ENCODE measurements at regions not wholly inside any gene's neighbourhood (a gene's known extent, or its start where the extent isn't known, plus 50 kb on each side); places are given as distances from the start of the nearest gene placed in this dataset.

DNA sequence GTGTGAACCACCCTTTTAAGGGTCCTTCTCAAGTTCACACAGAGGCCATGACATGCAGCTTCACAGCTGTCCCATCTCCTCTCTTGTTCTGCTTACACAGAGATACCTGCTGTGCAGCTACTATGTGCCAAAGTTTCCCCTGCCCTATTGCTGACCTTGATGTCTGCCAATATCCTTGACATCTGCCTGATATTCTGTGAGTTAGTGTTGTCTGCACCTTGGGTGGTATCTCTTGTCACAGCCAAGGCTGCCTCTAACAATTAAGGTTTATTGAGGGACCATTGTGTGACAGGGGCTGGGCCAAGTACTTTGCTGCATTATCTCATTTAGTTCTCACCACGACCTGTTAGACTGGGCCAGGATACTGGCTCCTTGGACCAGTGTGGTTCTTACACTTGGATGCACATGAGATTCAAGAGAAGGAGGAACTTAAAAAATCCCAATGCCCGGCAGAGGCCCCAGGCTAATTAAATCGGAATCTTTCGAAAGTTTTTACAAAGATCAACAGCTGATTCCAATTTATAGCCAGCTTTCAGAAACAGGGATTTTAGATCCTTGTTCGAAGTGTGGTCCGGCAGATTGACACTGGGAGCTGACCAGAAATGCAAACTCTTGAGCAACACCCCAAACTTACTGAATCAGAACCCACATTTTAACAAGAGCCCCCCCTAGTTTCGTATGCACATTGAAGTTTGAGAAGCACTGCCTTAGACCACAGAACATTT lies 178.6 kb downstream of the SATB1 start:
- Mint-ChIP-seq H3K4me1 (ENCODE audit: low read depth) (peaks cover 3% of the 10 kb centered on the region), H3K27me3 (peaks cover 3% of the 10 kb centered on the region), H3K4me3 (no peak overlapping the region), H3K36me3 (ENCODE audit: low read depth) (no peaks in the 10 kb centered on the region), H3K27ac (no peak overlapping the region), H3K9me3 (no peaks in the 10 kb centered on the region)
- DNase-seq: no peak

DNA sequence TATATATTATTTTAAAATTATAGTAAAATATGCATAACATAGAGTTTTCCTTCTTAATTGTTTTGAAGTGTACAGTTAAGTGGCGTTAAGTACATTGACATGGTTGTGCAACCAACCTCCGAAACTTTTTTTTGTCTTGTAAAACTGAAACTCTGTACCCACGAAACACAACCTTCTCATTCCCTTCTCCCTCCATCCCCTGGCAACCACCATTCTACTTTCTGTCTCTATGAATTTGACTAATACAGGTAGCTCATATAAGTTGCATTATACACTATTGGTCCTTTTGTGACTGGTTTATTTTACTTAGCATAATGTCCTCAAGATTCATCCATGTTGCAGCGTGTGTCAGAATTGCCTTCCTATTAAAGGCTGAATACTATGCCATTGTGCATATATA lies 179.4 kb downstream of the SATB1 start:
- H3K4me1 Mint-ChIP-seq (ENCODE audit: low read depth): peaks cover 3% of the 10 kb centered on the region
- no peak for DNase-seq
- no peaks in the 10 kb centered on the region for H3K9me3 Mint-ChIP-seq
- H3K27ac Mint-ChIP-seq: no peak overlapping the region
- H3K4me3 Mint-ChIP-seq: no peak overlapping the region
- peaks cover 3% of the 10 kb centered on the region for H3K27me3 Mint-ChIP-seq
- H3K36me3 Mint-ChIP-seq (ENCODE audit: low read depth): no peaks in the 10 kb centered on the region

DNA sequence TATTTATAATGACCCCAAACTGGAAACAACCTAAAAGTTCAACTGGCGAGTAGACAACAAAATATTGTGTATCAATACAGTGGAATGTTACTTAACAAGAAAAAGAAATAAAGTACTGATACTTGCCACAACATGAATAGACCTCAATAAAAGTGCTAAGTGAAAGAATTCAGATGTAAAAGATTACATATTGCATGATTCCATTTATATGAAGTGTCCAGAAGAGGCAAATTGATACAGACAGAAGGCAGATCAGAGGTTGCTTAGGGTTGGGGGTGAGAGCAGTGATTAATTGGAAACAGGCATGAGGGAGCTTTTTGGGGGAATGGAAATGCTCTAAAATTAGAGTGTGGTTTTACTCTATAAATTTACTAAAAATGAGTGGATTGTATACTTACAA lies 183.3 kb downstream of the SATB1 start:
- no peak overlapping the region for H3K27ac Mint-ChIP-seq
- H3K9me3 Mint-ChIP-seq: no peaks in the 10 kb centered on the region
- peaks cover 8% of the 10 kb centered on the region for H3K27me3 Mint-ChIP-seq
- H3K36me3 Mint-ChIP-seq (ENCODE audit: low read depth): no peaks in the 10 kb centered on the region
- peaks cover 18% of the 10 kb centered on the region for H3K4me1 Mint-ChIP-seq (ENCODE audit: low read depth)
- no peak for DNase-seq
- no peak overlapping the region for H3K4me3 Mint-ChIP-seq

DNA sequence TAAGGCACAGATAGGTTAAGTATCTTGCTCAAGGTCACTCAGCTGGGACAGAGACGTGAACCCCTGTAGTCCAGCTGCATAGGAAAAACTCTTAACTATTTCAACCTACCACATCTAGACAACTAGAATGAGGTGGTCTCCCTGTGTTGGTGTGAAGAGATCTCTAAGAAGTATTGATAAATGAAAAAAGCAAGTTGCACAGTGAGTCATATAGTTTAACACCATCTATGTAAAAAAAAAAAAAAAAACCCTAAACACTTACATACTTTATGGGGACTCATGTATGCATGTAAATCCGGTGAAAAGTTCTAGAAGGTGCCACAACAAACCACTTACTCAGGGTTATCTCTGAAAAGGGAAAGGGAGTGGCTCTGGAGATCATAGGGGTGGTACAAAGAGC lies 185.5 kb downstream of the SATB1 start:
- H3K4me3 Mint-ChIP-seq: no peak overlapping the region
- no peak overlapping the region for H3K27ac Mint-ChIP-seq
- no peaks in the 10 kb centered on the region for H3K9me3 Mint-ChIP-seq
- H3K4me1 Mint-ChIP-seq (ENCODE audit: low read depth): peaks cover 17% of the 10 kb centered on the region
- no peaks in the 10 kb centered on the region for H3K36me3 Mint-ChIP-seq (ENCODE audit: low read depth)
- DNase-seq: no peak
- H3K27me3 Mint-ChIP-seq: peaks cover 14% of the 10 kb centered on the region

- H3K27ac Mint-ChIP-seq: no peak overlapping the region
- no peaks in the 10 kb centered on the region for H3K36me3 Mint-ChIP-seq (ENCODE audit: low read depth)
- H3K9me3 Mint-ChIP-seq: no peaks in the 10 kb centered on the region
- no peak overlapping the region for H3K4me3 Mint-ChIP-seq
- peaks cover 14% of the 10 kb centered on the region for H3K27me3 Mint-ChIP-seq
- peaks cover 17% of the 10 kb centered on the region for H3K4me1 Mint-ChIP-seq (ENCODE audit: low read depth)
- no peak for DNase-seq
Observed at GRCh38 chr3:18238746-18239331, 186.3 kb downstream of the SATB1 start.

DNA sequence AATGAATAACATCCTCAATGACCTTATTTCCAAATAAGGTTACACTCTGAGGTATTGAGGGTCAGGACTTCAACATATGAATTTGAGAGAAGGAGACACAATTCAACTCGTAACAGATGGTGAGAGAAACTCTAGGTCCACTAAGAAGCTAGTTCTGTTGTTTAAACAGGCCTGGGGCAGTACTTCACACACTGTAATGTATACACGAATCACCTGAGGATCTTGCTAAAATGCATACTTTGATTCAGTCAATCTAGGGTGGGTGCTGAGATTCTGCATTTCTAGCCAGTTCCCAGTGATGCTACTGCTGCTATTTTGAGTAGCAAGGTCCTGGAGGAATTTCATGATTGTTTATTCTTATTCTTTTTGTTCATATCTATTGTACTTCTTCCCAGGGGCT lies 186.8 kb downstream of the SATB1 start:
- DNase-seq: no peak
- Mint-ChIP-seq H3K9me3 (no peaks in the 10 kb centered on the region), H3K4me1 (ENCODE audit: low read depth) (peaks cover 17% of the 10 kb centered on the region), H3K36me3 (ENCODE audit: low read depth) (no peaks in the 10 kb centered on the region), H3K27me3 (peaks cover 18% of the 10 kb centered on the region), H3K4me3 (no peak overlapping the region), H3K27ac (no peak overlapping the region)

GRCh38 chr3:18237251-18238005 lies 187.7 kb downstream of the SATB1 start:
- Mint-ChIP-seq H3K4me3 (no peak overlapping the region), H3K27me3 (peaks cover 24% of the 10 kb centered on the region), H3K27ac (no peak overlapping the region), H3K9me3 (no peaks in the 10 kb centered on the region), H3K36me3 (ENCODE audit: low read depth) (no peaks in the 10 kb centered on the region), H3K4me1 (ENCODE audit: low read depth) (peaks cover 17% of the 10 kb centered on the region)
- DNase-seq: no peak

- H3K4me1 Mint-ChIP-seq (ENCODE audit: low read depth): peaks cover 17% of the 10 kb centered on the region
- no peaks in the 10 kb centered on the region for H3K9me3 Mint-ChIP-seq
- no peaks in the 10 kb centered on the region for H3K36me3 Mint-ChIP-seq (ENCODE audit: low read depth)
- no peak overlapping the region for H3K27ac Mint-ChIP-seq
- H3K4me3 Mint-ChIP-seq: no peak overlapping the region
- peaks cover 24% of the 10 kb centered on the region for H3K27me3 Mint-ChIP-seq
- DNase-seq: no peak
Observed at GRCh38 chr3:18236726-18237125, 188.4 kb downstream of the SATB1 start.

- no peak for DNase-seq
- no peaks in the 10 kb centered on the region for H3K36me3 Mint-ChIP-seq (ENCODE audit: low read depth)
- no peak overlapping the region for H3K27ac Mint-ChIP-seq
- no peaks in the 10 kb centered on the region for H3K9me3 Mint-ChIP-seq
- no peak overlapping the region for H3K4me3 Mint-ChIP-seq
- H3K27me3 Mint-ChIP-seq: peaks cover 24% of the 10 kb centered on the region
- H3K4me1 Mint-ChIP-seq (ENCODE audit: low read depth): peaks cover 17% of the 10 kb centered on the region
Observed at GRCh38 chr3:18234717-18235335, 190.3 kb downstream of the SATB1 start.

DNA sequence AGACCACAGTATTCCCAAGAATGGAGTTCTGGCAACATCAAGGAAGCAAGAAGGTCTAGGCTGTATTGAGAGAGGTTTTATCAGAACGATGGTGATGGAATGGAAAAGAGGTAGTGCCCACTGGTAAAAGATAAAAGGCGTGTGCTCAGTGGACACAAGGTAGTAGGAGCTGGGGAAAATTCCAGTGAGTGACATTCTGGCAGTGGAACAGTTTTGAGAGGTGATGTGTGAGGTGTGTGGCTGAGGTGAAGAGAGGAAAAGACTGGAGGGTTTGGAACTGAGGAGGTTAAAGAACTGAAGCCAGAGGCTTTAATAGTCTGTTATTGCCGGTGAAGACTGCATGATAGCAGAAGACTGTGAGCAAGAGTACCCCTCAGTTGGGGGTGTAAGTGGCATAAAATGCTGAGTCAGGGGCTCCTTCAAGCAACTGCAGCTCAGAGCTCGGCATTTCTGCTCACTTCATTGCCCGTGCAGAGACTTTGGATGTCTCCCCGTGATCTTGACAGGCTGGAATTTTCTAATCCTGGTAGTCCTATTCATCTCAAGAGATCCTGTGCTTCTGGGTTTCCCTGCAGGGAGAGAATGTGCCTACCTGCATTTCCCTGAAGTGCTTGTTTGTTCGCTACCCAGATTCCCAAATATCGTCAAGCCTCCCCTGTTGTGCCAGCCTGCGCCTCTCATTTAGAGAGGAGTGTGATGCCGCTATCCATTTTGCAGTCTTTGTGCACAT lies 191.0 kb downstream of the SATB1 start:
- no peaks in the 10 kb centered on the region for H3K9me3 Mint-ChIP-seq
- H3K4me1 Mint-ChIP-seq (ENCODE audit: low read depth): peaks cover 15% of the 10 kb centered on the region
- no peak for DNase-seq
- peaks cover 20% of the 10 kb centered on the region for H3K27me3 Mint-ChIP-seq
- no peak overlapping the region for H3K27ac Mint-ChIP-seq
- no peaks in the 10 kb centered on the region for H3K36me3 Mint-ChIP-seq (ENCODE audit: low read depth)
- H3K4me3 Mint-ChIP-seq: no peak overlapping the region

- DNase-seq: no peak
Observed at GRCh38 chr3:18232317-18232716, 192.8 kb downstream of the SATB1 start.

GRCh38 chr3:18228060-18228459 lies 197.1 kb downstream of the SATB1 start:
- Mint-ChIP-seq H3K4me3 (no peak overlapping the region), H3K9me3 (no peaks in the 10 kb centered on the region), H3K36me3 (ENCODE audit: low read depth) (no peaks in the 10 kb centered on the region)

More at GRCh38 chr3:18232317-18232716, 192.8 kb downstream of the SATB1 start:
- Mint-ChIP-seq H3K36me3 (ENCODE audit: low read depth) (no peaks in the 10 kb centered on the region), H3K9me3 (no peaks in the 10 kb centered on the region), H3K27me3 (peaks cover 23% of the 10 kb centered on the region), H3K4me3 (no peak overlapping the region), H3K4me1 (ENCODE audit: low read depth) (peaks cover 6% of the 10 kb centered on the region), H3K27ac (no peak overlapping the region)

GRCh38 chr3:18225709-18226108 lies 199.4 kb downstream of the SATB1 start:
- DNase-seq: no peak
- no peaks in the 10 kb centered on the region for H3K36me3 Mint-ChIP-seq (ENCODE audit: low read depth)
- no peaks in the 10 kb centered on the region for H3K9me3 Mint-ChIP-seq
- peaks cover 3% of the 10 kb centered on the region for H3K27me3 Mint-ChIP-seq
- peaks cover 14% of the 10 kb centered on the region for H3K4me1 Mint-ChIP-seq (ENCODE audit: low read depth)
- H3K4me3 Mint-ChIP-seq: no peak overlapping the region
- H3K27ac Mint-ChIP-seq: no peak overlapping the region

More at GRCh38 chr3:18228060-18228459, 197.1 kb downstream of the SATB1 start:
- H3K27me3 Mint-ChIP-seq: peaks cover 6% of the 10 kb centered on the region
- no peak overlapping the region for H3K27ac Mint-ChIP-seq
- no peak for DNase-seq
- H3K4me1 Mint-ChIP-seq (ENCODE audit: low read depth): peaks cover 14% of the 10 kb centered on the region

- H3K4me3 Mint-ChIP-seq: no peak overlapping the region
- no peak for DNase-seq
- H3K36me3 Mint-ChIP-seq (ENCODE audit: low read depth): no peaks in the 10 kb centered on the region
- H3K4me1 Mint-ChIP-seq (ENCODE audit: low read depth): peaks cover 14% of the 10 kb centered on the region
- no peaks in the 10 kb centered on the region for H3K9me3 Mint-ChIP-seq
- H3K27ac Mint-ChIP-seq: no peak overlapping the region
- H3K27me3 Mint-ChIP-seq: peaks cover 3% of the 10 kb centered on the region
Observed at GRCh38 chr3:18224426-18224825, 200.7 kb downstream of the SATB1 start.

All from activated T-cell treated with anti-CD3 and anti-CD28 coated beads, Interleukin-2, amount 50 U/mL, for 24 hours (primary cell).